ENCODE measurements at regions not wholly inside any gene's neighbourhood (a gene's known extent, or its start where the extent isn't known, plus 50 kb on each side); places are given as distances from the start of the nearest gene placed in this dataset.

DNA sequence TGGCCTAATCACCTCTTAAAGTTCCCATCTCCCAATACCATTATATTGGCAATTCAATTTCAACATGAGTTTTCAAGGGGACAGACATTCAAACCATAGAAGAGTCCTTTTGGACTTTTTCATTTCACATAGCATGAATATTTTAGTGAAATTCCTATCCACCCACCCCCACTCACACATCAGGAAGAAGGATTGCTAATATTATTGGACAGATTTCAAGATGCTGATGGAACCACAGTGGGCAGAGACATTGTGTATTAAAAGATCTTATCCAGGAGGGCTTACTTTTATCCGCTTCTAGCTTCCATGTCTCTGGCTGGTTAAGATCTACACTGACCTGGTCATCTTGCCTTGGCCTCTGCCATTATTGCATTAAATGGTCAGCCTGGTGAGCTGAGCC is 297.4 kb upstream of the ACVR2A start:
- DNase-seq = no peak

- no peak for DNase-seq
Measured at GRCh38 chr2:147546109-147546508, 298.7 kb upstream of the ACVR2A start.

- no peak for DNase-seq
Measured at GRCh38 chr2:147543056-147543455, 301.8 kb upstream of the ACVR2A start.

- no peak for DNase-seq
Measured at GRCh38 chr2:147542351-147542750, 302.5 kb upstream of the ACVR2A start.

GRCh38 chr2:147541314-147541713 is 303.5 kb upstream of the ACVR2A start:
- DNase-seq = no peak

GRCh38 chr2:147538821-147539220 is 306.0 kb upstream of the ACVR2A start:
- DNase-seq = no peak

DNA sequence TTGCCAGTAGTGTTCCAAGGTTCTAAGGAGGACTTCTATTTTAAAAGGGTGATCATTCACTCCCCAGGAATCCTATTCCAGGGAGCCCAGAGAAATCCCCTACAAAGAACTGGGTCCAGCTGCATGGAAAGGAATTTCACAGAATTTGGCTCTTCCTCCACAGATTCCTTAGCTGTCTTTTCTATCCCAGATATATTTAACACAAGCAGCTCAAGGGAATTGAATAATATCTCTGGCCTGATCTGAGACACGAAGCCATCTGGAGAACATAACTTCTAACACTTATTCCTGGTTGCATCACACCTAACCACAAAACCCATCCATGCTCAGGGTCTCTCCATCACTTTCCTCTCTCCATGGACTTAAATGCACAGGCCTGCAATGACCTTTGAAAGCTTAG is 306.7 kb upstream of the ACVR2A start:
- DNase-seq = no peak

GRCh38 chr2:147531269-147531668 is 313.6 kb upstream of the ACVR2A start:
- no peak for DNase-seq

GRCh38 chr2:147530033-147530432 is 314.8 kb upstream of the ACVR2A start:
- DNase-seq = no peak

DNA sequence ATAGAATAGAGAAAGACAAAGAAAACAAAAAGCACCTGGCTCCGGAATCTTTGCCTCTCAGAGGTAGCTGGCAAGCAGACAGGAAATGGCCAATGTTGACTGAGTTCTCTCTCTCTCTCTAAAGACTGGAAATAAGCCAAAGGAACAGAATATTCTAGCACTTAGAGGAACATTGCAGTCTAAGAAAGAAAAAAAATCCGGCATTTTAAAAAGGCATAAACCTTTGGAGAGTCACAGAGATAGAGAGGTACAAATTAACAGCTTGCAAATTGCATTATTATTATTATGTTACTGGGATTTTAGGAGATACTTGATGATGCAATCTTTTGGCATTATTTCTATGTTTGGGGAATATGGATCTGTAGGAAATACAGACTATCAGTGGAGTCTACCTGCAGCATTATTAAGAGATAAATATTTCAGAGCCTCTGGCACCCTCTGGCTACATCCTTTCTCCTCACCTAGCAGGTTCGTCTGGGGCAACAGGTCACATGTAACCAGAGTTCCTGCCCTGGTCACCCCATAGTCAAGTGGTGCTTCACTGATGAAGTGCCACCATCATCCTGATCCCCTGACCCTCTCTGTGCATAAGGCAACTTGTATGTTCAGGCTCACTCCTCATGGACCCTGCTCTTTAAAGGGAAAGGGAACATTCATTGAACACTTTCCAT is 318.9 kb upstream of the ACVR2A start:
- peak; percentile 8 for DNase-seq

DNA sequence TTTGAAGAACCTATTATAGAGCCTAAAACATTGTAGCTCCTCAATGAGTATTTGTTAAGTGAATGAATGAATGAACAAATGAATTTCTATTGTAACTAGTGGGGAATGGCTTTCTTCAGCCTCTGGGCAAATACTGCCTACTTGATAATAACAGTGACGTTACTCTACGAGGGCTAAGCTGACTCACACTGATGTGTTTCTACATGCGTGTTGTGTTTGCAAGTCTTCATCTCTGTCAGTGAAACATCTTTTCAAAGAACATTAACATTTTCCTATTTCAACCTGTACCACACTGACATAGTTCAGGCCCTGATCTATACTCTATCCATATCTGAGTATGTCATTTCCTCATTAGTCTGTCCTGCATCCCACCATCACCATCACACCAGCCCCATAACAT is 319.9 kb upstream of the ACVR2A start:
- no peak for DNase-seq

DNA sequence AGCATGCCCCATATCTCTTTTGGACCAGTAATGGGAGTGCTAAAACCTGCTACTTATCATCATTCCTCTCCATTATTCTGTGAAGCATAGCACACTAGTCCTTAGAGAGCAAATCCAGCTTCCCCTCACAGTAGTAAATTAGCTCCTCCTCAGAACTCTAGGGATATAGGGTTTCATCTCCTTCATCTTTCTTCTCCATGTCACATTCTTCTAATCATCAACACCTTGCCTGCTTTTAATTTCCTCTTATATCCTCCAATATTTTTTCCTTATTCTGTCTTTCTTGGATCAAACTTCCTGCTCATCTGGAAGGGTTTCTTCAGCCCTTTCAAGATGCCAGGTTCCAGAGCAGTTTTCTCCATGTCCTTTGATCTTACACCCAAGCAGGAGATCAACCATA is 321.4 kb upstream of the ACVR2A start:
- DNase-seq = no peak

DNA sequence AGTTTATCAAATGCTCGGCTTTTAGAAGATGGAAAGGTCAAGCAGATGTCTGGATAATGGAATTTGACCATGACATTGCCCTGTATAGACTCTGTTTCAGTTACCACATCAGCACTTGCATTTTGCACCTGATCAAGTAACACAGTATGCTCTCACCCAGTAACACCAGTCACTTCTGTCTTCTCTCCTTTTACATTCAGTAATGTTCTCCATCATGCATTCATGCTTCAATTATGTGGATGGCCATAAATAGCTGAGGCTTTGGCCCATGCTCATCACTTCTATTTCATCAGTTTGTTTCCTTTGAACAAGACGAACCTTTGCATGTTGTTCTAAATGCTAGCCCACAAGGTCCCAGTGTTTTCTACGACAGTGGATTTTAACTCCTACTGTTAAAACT is 322.9 kb upstream of the ACVR2A start:
- DNase-seq = no peak

DNA sequence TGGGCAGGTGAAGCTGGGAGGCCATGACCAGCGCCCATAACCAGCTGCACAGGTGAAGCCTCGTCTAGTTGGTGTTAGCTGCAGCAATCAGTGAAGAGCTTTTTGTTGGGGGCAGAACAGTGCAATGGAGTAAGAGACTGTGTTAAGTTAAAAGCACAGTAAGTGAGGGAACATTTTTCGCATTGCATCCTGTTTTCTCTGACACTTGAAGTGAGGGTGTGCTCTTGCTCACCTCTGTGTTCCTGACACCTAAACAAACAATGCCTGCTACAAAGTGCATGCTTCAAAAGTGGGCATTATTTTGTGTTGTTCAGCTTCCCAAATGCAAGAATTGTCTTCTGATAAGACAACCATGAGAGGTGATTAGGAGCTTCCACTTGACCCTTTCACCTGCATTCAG is 324.0 kb upstream of the ACVR2A start:
- no peak for DNase-seq

GRCh38 chr2:147519178-147519577 is 325.7 kb upstream of the ACVR2A start:
- DNase-seq = no peak

- DNase-seq = no peak
Measured at GRCh38 chr2:147515213-147515612, 329.6 kb upstream of the ACVR2A start.

DNA sequence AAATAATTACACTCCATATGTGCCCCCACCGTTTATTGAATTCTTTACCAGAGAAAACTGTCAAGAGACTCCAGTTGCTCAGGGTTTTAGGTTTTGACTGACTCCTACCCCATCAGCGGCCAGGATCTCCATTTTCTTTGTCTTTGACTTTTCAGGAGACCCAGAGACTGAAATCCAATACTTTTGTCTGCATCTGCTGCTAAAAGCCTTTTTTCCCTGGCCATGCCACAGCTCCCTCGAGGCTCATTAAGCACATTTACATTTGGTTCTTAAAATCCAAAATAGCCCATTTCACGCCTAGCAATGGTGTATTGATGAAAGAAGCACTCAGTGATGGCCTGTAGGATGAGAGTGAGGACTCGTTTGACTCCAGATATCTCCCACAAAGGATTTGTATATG is 332.6 kb upstream of the ACVR2A start:
- no peak for DNase-seq

GRCh38 chr2:147511491-147511948 is 333.3 kb upstream of the ACVR2A start:
- DNase-seq = no peak

GRCh38 chr2:147509821-147510220 is 335.0 kb upstream of the ACVR2A start:
- DNase-seq = no peak

DNA sequence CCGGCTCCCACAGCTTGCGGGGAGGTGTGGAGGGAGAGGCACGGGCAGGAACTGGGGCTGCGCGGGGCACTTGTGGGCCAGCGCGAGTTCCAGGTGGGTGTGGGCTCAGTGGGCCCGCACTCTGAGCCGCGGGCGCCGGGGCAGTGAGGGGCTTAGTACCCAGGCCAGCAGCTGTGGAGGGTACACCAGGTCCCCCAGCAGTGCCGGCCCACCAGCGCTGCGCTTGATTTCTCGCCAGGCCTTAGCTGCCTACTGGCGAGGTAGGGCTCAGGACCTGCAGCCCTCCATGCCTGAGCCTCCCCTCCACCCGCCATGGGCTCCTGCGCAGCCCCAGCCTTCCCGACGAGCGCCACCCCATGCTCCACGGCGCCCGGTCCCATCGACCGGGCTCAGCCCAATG is 337.9 kb upstream of the ACVR2A start:
- DNase-seq = no peak

GRCh38 chr2:147502711-147503290 is 342.0 kb upstream of the ACVR2A start:
- no peak for DNase-seq

DNA sequence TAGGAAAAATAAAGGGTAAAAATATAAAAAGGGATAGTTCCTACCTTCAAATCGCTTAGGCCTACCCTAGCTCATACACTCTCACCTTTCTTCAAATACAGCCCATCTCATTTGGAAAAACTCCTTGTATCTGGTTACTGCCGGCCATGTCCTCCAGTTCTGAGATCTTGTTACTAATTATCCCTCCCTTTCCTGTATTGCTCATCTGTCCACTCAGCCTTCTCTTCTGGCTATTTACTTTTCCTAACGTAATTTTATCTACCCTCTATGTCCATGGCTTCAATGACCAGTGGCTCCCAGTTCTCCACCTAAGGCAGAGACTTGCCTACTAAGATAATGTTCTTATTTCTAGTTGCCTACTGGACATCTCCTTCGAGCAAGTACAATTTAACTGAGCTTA is 342.9 kb upstream of the ACVR2A start:
- no peak for DNase-seq

DNA sequence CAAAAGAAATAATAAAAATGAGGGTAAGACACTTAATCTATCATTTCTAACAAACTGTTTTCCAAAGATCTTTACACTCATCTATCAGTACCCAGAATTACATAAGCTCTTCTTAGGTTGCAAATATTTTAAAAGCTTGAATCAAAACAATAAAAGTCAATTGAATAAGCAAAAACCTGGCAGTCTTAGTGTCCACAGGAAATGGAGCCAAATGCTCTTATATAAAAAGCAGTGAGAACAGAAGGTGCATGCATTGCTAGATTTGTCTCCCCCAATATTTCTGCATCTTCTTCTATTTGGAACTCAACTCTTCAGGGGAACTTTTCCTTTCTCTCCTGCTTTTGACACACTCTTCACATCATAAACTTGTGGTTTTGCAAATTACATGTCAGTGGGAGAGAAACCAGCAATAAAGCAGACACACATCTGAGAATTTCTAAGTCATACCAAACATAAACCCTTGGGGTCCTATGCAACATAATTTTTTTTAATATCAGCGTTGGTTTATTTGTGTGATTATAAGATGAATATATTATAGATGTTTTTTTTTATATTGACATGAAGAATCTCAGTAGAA is 343.9 kb upstream of the ACVR2A start:
- DNase-seq = no peak

DNA sequence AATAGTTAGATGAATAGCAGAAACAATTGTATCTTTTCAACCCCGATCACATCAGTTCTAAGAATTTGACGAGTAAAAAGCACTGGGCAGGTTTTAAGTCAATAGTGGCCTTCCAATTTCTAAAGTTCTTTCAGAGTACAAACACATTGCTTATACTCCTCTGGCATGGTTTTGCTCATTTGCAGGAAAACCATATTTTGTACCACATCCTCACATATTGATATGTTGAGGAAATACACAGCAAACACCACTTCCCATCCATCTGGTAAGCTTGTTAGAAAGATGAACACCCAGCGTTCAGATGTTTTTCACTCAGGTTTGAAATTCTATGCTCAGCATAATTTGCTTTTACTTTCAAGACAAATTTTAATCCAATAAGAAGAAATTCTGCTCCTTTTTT is 344.6 kb upstream of the ACVR2A start:
- DNase-seq = no peak

DNA sequence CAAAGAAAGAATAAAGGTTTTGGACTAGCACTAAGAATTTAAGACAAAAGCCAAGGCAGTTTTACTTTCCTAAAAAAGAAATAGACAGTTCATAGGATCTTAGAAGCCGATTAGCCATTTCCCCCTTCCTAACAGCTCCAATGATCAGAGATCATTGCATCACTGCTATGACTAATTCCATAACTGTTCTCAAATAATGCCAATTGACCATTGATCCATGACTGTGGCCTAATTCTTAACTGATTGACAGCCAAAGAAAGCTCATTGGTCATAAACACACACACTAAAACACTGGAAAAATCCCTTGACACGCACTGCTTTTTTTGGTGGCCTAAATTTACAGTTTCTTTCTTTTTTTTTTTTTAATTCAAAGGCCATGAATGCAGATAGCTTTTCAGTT is 345.0 kb upstream of the ACVR2A start:
- DNase-seq = no peak
